ENCODE measurements at regions not wholly inside any gene's neighbourhood (a gene's known extent, or its start where the extent isn't known, plus 50 kb on each side); places are given as distances from the start of the nearest gene placed in this dataset.

- H3K4me3 ChIP-seq (replicated peaks in 1 of 3), result no peak overlapping the region
- 82 to 91% methylated on average over 4 of the region's 4 CpGs for WGBS, 2 donors
- H3K4me1 ChIP-seq, result no peaks in the 10 kb centered on the region
- H3K36me3 ChIP-seq, result no peaks in the 10 kb centered on the region
- no peaks in the 10 kb centered on the region for H3K9me3 ChIP-seq
- H3K27ac ChIP-seq, result no peak overlapping the region
- DNase-seq, result no peak
- intact Hi-C loops (cut with DNase I), result no loop called here
- H3K27me3 ChIP-seq, result no peaks in the 10 kb centered on the region
- no peak for TF ChIP-seq CTCF (IDR thresholded peaks at IDR 0.05)
- TF ChIP-seq POLR2A (IDR thresholded peaks at IDR 0.05), result no peak
Measured at GRCh38 chr4:3818371-3818770, 52.2 kb downstream of the ADRA2C start.

GRCh38 chr4:3819210-3819919, 53.2 kb downstream of the ADRA2C start:
- no peaks in the 10 kb centered on the region for H3K36me3 ChIP-seq
- intact Hi-C loops (cut with DNase I), result no loop called here
- no peaks in the 10 kb centered on the region for H3K27me3 ChIP-seq
- no peak for TF ChIP-seq POLR2A (IDR thresholded peaks at IDR 0.05)
- no peak for TF ChIP-seq CTCF (IDR thresholded peaks at IDR 0.05)
- WGBS, 2 donors, result 89 to 90% methylated on average over 10 to 17 of the region's 17 CpGs
- H3K4me1 ChIP-seq, result no peaks in the 10 kb centered on the region
- no peak overlapping the region for H3K27ac ChIP-seq
- DNase-seq, result no peak
- no peaks in the 10 kb centered on the region for H3K9me3 ChIP-seq
- H3K4me3 ChIP-seq (replicated peaks in 1 of 3), result no peak overlapping the region

GRCh38 chr4:3820016-3820805, 54.0 kb downstream of the ADRA2C start:
- Histone ChIP-seq H3K4me3 (replicated peaks in 1 of 3) (no peak overlapping the region), H3K27ac (no peak overlapping the region), H3K9me3 (no peaks in the 10 kb centered on the region), H3K4me1 (no peaks in the 10 kb centered on the region), H3K27me3 (no peaks in the 10 kb centered on the region), H3K36me3 (no peaks in the 10 kb centered on the region)
- no peak for DNase-seq
- 85 to 88% methylated on average over 14 of the region's 14 CpGs for WGBS, 2 donors
- intact Hi-C loops (cut with DNase I), result no loop called here
- TF ChIP-seq POLR2A (IDR thresholded peaks at IDR 0.05), result no peak
- TF ChIP-seq CTCF (IDR thresholded peaks at IDR 0.05), result no peak

GRCh38 chr4:3820806-3821579, 54.8 kb downstream of the ADRA2C start:
- Histone ChIP-seq H3K27ac (no peak overlapping the region), H3K36me3 (no peaks in the 10 kb centered on the region), H3K4me1 (no peaks in the 10 kb centered on the region), H3K27me3 (no peaks in the 10 kb centered on the region), H3K4me3 (replicated peaks in 1 of 3) (no peak overlapping the region), H3K9me3 (no peaks in the 10 kb centered on the region)
- DNase-seq, result no peak
- TF ChIP-seq POLR2A (IDR thresholded peaks at IDR 0.05) (no peak), CTCF (IDR thresholded peaks at IDR 0.05) (no peak)
- WGBS, 2 donors, result 79 to 85% methylated on average over 24 of the region's 24 CpGs
- intact Hi-C loops (cut with DNase I), result no loop called here

All from thyroid gland (tissue), 4 donors.